Stimulated activated CD4-positive, alpha-beta T cell treated with anti-CD3 and anti-CD28 coated beads, Interleukin-4, amount 100 ng/mL, for 24 hours (primary cell): ENCODE measurements at regions not wholly inside any gene's neighbourhood (a gene's known extent, or its start where the extent isn't known, plus 50 kb on each side); places are given as distances from the start of the nearest gene placed in this dataset.

ENCODE experiments used
- DNase-seq: peaks from one replicate; pipeline ENCODE4 v3.0.0-alpha.2; 2020

DNA sequence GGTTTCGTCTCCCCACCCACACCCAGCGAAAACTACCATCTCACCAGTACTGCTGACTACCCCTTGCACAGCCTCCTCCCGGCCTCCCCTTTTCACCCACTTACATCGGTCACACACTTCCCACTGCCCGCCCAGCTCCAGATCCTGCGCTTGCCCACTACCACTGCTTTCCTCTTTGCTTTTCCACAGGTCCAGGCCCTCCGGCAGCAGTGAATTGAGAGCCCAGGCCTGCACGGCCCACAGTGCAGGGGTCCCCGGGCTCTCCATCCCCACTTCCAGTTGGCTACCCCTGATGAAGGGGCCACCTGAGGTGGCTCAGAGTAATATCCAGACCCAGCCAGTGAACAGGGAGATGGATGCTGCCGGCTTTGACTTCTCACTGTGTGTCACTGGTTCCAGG is 120.2 kb upstream of the FSTL4 start:
- DNase-seq: no peak

DNA sequence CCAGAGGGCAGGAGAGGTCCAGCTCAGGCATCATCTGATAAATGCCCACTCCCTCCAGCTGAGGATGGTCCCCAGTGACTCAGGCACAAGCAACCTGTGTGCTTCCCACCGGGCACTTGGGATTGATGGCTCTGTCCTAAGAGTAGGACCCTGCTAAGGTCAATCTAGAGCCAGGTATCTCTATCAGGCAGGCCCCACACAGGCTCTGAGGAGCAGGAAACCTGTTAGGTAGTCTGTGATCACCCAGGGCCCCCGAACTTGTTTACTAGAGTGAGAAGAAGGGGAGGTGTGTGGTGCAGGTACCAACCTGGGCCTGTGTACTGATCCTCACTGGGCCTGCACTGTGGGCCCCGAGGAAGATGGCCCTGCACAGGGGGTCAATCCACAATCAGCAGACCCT is 119.6 kb upstream of the FSTL4 start:
- DNase-seq: no peak

DNA sequence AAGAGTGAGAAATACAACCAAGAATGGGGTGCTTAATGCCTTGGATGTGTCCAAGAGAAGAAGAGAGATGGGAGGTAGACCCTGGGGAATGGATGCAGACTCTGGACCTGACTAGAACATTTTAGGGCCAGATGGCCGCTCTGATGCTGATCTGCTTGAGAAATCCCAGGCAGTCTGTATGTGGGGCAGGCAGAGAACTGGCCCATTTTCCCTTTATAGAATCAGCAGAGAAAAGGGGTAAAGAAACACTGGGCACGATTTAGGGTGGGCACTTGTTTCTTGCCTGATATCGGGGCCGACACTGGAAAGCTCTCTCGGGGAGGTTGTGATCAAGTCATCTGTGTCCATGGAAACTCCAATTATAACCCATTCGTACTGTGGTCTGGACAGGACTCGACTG is 118.5 kb upstream of the FSTL4 start:
- DNase-seq: no peak

DNA sequence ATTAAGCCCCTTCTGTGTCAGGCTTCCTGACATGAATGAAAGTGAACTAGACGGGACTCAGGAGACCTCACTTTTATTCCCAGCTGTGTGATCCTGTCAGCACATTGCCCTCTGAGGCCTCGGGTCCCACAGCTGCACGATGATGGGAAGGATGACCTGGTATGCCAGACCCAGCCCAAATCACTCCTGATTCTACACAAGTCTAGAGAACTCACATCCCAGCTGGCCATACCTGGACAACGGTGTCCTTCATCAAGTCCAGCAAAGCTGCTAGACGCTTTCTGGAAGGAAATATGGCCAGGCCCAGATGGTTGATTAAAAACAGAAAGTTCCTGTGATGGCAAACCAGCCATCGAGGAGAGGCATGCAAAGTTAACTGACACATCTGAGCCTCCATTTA is 118.0 kb upstream of the FSTL4 start:
- no peak for DNase-seq

DNA sequence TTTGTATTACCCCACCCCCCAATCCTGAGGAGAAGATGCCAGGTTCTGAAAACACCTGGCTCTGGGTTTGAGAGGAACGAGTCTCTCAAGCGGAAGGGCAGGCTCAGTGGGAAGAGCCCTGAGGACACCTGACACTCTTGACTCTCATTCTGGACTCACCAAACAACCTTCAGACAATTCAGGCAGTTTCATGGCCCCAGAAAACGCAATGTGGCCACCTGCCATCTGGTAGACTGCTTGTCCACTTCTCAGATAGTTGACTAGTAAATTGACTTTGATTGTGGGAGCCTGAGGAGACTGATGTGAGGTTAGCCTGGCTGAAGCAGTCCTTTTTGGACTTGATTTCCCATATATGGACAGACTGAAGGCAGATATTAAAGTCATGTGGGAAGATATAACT is 117.5 kb upstream of the FSTL4 start:
- no peak for DNase-seq

GRCh38 chr5:133728475-133728874 is 116.1 kb upstream of the FSTL4 start:
- DNase-seq: no peak

DNA sequence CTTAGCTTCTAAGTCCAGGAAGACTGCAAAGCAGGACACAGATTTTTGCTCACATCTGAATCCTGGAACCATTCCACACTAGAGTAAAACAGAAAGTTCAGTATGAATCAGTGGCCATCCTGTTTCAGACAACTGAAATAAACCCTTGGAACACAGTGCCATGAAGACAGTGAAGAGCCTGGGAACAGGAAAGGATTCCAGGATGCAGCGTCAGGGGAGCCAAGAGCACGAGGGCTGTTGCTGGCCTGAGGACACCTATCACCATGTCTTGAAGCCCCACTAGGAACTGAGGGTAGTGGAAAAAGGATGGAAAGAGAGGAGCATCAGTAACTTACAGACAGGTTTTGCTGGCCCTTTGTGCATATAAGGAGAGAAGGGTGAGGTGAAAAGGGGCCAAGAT is 115.3 kb upstream of the FSTL4 start:
- no peak for DNase-seq

GRCh38 chr5:133723651-133724366 is 111.5 kb upstream of the FSTL4 start:
- no peak for DNase-seq

- DNase-seq: no peak
Measured at GRCh38 chr5:133723126-133723525, 110.8 kb upstream of the FSTL4 start.

- DNase-seq: no peak
Measured at GRCh38 chr5:133721365-133721764, 109.0 kb upstream of the FSTL4 start.

GRCh38 chr5:133718457-133718856 is 106.1 kb upstream of the FSTL4 start:
- no peak for DNase-seq

GRCh38 chr5:133716532-133717183 is 104.3 kb upstream of the FSTL4 start:
- DNase-seq: no peak

DNA sequence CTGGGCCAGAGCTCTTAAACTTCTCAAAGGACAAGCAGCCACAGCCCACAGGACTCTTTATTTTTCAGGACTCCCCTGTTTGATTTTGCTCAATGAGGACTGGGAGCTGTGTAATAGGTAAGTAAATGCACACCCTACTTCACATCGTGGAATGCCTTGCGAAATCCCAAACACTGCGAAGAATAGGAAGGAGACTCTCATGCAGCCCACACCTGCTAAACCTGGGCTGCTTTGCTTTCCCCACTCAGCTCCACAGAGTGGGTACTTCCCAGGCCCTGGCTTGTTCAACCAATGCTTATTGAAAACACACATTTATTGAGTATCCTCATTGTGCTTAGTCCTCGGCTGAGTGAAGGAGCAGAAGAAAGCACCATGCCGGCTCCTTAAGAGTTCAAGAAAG is 103.3 kb upstream of the FSTL4 start:
- DNase-seq: no peak

DNA sequence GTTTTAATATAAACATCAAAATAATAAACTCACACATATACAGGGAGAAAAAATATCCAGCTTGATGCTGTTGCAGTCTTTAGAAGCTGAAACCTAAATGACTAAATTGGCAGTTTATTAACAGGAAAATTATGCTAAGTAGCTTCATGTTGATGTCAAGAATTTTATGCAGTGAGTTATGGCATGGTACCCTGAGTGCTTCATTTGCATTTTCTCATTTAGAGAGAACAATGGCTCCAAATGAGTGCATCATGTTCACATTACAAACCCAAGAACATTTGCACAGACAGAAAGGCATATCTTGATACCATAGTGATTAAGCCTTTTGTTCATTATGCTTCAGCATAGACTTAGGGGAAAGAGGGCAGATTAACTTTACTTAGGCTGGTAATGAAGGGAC is 102.9 kb upstream of the FSTL4 start:
- DNase-seq: no peak

DNA sequence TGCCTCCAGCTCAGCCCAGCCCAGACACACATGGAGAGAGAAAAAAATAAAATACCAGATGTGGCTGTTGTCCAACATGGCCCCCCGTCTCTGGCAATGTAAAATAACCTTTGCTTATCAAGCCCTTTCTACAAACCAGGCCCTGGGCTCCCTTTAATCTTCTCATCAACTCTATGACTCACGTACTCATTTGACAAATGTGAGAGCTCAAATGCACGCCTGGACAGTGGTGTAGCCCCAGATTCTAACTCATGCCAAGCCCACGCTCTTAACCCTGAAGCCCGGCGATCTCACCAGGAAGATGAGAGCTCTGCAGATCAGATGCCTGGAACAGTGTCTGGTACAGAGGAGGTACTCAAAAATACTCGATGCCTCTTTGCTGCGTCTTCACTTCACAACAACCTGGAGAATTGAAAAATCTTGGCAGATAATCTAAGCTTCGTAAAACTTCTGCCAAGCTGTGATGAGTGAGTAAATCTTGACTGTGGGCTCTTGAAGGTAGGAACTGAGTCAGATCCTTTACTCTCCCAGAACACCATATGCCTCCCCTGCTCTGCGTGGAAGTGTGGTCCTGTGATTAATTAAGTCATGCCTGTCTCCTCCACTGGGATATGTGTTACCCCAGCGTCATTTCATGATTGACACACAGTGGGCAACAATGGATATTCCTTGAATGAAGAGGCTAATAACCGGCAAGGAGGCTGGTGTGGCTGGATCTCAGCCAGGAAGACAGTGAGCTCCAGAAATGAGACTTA is 102.0 kb upstream of the FSTL4 start:
- DNase-seq: no peak

GRCh38 chr5:133713751-133714150 is 101.4 kb upstream of the FSTL4 start:
- no peak for DNase-seq

- DNase-seq: no peak
Measured at GRCh38 chr5:133713209-133713608, 100.9 kb upstream of the FSTL4 start.

GRCh38 chr5:133712562-133712961 is 100.2 kb upstream of the FSTL4 start:
- DNase-seq: no peak

DNA sequence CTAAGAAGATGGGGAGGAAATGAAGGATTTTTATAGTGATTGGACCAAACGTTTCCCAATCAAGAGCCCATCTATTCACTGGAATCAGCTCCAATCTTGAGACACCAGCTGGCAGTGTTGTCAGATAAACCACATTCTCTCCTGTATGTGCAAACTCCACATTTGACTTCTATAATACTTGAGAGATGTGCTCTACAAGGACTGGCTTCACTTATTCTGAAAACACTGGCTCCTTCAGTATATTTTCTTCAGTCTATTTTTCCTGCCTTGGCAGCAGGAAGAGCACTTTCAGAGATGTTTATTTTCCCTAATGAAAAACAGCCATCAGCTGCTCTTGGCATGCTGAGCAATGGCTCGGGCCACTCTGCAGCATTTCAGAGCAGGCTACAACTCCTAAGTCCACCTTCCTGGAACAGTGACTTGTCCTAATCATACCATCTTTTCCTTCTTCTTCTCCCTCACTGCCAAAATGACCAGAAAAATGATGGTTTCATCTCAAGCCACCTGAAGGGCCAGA is 96.9 kb upstream of the FSTL4 start:
- no peak for DNase-seq

GRCh38 chr5:133708331-133708850 is 96.0 kb upstream of the FSTL4 start:
- DNase-seq: no peak

- DNase-seq: no peak
Measured at GRCh38 chr5:133707629-133708028, 95.3 kb upstream of the FSTL4 start.

DNA sequence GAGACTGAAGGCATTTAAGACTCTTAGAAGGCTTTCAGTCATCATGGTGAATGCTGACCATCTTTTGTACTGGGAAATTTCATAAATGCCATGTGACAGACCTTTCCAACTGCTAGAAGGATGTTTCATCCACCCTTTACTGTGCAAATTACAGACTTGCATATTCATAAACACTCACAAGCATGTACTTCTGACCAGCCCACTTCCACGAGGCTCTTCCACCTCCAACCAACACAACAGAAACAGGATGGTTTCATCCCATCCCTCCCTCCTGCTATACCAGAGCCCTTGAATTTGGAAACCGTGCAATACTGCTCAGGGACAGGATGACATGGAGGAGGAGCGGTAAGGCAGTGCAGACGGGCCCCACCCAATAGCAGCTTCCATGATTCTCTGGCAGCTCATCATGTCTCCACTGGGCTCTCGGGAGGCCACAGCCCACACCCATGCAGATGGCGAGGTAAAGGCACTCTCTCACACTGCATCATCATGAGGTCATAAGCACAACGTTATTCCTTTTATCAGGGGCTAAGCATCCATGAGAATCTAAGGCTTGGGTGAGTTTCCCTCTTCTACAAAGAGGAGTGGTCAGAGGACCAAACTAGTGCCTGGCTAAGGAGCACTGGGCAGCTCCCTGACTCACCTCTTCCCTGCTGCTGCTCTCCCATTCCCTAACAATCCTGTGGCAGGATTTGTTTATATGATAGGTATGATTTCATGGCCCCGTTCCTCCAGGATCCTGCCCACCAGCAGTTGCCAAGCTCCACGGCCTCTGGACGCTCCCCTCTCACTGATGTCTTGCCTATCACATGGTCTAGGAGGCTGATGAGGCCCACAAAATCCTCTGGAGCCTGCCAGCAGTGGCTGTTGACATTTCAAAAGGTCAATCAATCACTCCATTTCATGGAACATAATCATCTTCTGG is 94.4 kb upstream of the FSTL4 start:
- DNase-seq: no peak

DNA sequence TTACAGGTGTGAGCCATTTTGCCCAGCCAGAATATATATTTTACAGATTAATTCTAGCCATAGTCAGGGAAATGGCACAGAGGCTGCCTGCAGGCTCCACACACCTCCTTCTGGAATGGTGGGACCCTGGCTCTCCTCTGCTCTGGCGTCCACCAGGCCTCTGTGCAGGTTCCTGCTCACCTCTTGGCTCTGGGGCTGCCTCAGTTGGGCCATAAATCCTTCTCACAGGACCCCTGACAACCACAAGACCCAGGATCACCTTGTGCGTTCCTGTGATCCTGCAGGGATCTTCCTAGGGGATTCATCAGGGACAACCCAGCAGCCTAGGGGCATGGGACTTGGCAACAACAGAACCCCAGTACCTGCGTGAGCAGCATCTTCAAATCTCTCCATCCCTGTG is 93.0 kb upstream of the FSTL4 start:
- DNase-seq: no peak
